Caco-2 (cell line): ENCODE measurements at regions not wholly inside any gene's neighbourhood (a gene's known extent, or its start where the extent isn't known, plus 50 kb on each side); places are given as distances from the start of the nearest gene placed in this dataset.

Source experiments
- BruUV-seq: library from RNA; stranded (reverse); fragments of 400-500 nt; replicated peaks from 2 replicates; lab custom pipeline; 2021; lab: Mats Ljungman, UMichigan
- CTCF ChIA-PET: fragments of 300-600 bp; sonication (Branson Sonifier 250); formaldehyde crosslinking; loops from one replicate; lab custom pipeline; 2022; ENCODE audit warnings: antibody characterized with exemption; lab: Charles Lee
- POLR2A ChIA-PET: fragments of 300-600 bp; sonication (Branson Sonifier 250); formaldehyde crosslinking; loops from one replicate; lab custom pipeline; 2022; ENCODE audit warnings: antibody characterized with exemption; lab: Charles Lee
- DNase-seq, 2 experiments: peaks; one replicate each; pipeline versions ENCODE4 v3.0.0 to v3.0.0-alpha.2; 2020 to 2022
- H3K27me3 ChIP-seq: replicated peaks from 2 replicates; pipeline ENCODE4 v1.6.0; 2011; ENCODE audit warnings: low read length; ENCODE audit not compliant: control insufficient read depth, insufficient read depth
- H3K36me3 ChIP-seq: 2 replicates; pipeline ENCODE4 v1.5.1; 2011; ENCODE audit warnings: low read length; ENCODE audit not compliant: control insufficient read depth, insufficient read depth
- H3K4me1 ChIP-seq: fragments of 250-450 bp; sonication (Bioruptor Pico); 2 replicates; pipeline ENCODE4 v1.5.1; 2020; ENCODE audit warnings: mild to moderate bottlenecking
- H3K4me3 ChIP-seq: 2 replicates; pipeline ENCODE4 v1.5.1; 2011; ENCODE audit warnings: low read depth, mild to moderate bottlenecking, control low read depth, low read length
- H3K9me3 ChIP-seq: fragments of 250-450 bp; sonication (Bioruptor Pico); 2 replicates; pipeline ENCODE4 v1.5.1; 2020; ENCODE audit warnings: mild to moderate bottlenecking, moderate library complexity
- H3K27ac Mint-ChIP-seq: one replicate; pipeline ENCODE4 v1.8.0; 2022; ENCODE audit warnings: mixed read lengths; ENCODE audit not compliant: unreplicated experiment
- H3K27me3 Mint-ChIP-seq: one replicate; pipeline ENCODE4 v1.8.0; 2022; ENCODE audit warnings: mixed read lengths; ENCODE audit not compliant: insufficient read depth, unreplicated experiment
- H3K36me3 Mint-ChIP-seq: one replicate; pipeline ENCODE4 v1.8.0; 2022; ENCODE audit warnings: mild to moderate bottlenecking, mixed read lengths; ENCODE audit not compliant: insufficient read depth, unreplicated experiment
- H3K4me1 Mint-ChIP-seq: one replicate; pipeline ENCODE4 v1.8.0; 2022; ENCODE audit warnings: low read depth, mixed read lengths; ENCODE audit not compliant: unreplicated experiment
- H3K4me3 Mint-ChIP-seq: one replicate; pipeline ENCODE4 v1.8.0; 2022; ENCODE audit warnings: mild to moderate bottlenecking, moderate library complexity, mixed read lengths; ENCODE audit not compliant: unreplicated experiment
- H3K9me3 Mint-ChIP-seq: one replicate; pipeline ENCODE4 v1.8.0; 2022; ENCODE audit warnings: mixed read lengths; ENCODE audit not compliant: unreplicated experiment
- CTCF ChIP-seq, 2 experiments: fragments of 200-600 bp in 1 of 2; IDR thresholded peaks; 1 replicate in 1 of 2; 2 replicates in 1 of 2; pipeline versions ENCODE4 v1.5.1 to v1.8.0; 2011 to 2022; ENCODE audit warnings: antibody characterized with exemption in 1 of 2, control low read depth in 1 of 2, inconsistent platforms in 1 of 2, low read depth in 1 of 2, low read length in 1 of 2, mild to moderate bottlenecking in 1 of 2, moderate library complexity in 1 of 2; ENCODE audit not compliant: insufficient read depth in 1 of 2, severe bottlenecking in 1 of 2, unreplicated experiment in 1 of 2
- intact Hi-C: fragments of 100-400 bp; cut with micrococcal nuclease; formaldehyde crosslinking; loops from one replicate; pipeline ENCODE4 v1.10.0; 2022; ENCODE audit not compliant: unreplicated experiment

GRCh38 chr22:49541693-49542230, 285.9 kb downstream of the BRD1 start:
- Mint-ChIP-seq H3K9me3 (peaks cover 1% of the 10 kb centered on the region), H3K36me3 (no peaks in the 10 kb centered on the region), H3K4me1 (peaks cover 6% of the 10 kb centered on the region), H3K27ac (no peak overlapping the region), H3K4me3 (no peak overlapping the region), H3K27me3 (no peaks in the 10 kb centered on the region)
- POLR2A ChIA-PET, result no interaction called here
- Histone ChIP-seq H3K27me3 (no peaks in the 10 kb centered on the region), H3K4me3 (no peak overlapping the region), H3K9me3 (no peaks in the 10 kb centered on the region), H3K4me1 (no peaks in the 10 kb centered on the region), H3K36me3 (no peaks in the 10 kb centered on the region)
- intact Hi-C loops, result loop anchor here (10.0 kb wide), 1 partner anchor 57 kb away; no protein-coding TSS in a partner anchor
- no peak for TF ChIP-seq CTCF (IDR thresholded peaks at IDR 0.05; ENCODE audit: insufficient read depth in 1 of 2, low read depth in 1 of 2, low read length in 1 of 2, severe bottlenecking in 1 of 2, unreplicated experiment in 1 of 2)
- BruUV-seq, result no TSS peak
- CTCF ChIA-PET, result no interaction called here
- DNase-seq, result no peak

GRCh38 chr22:49540913-49541692, 286.6 kb downstream of the BRD1 start:
- Histone ChIP-seq H3K4me1 (no peaks in the 10 kb centered on the region), H3K9me3 (no peaks in the 10 kb centered on the region), H3K36me3 (no peaks in the 10 kb centered on the region), H3K4me3 (no peak overlapping the region), H3K27me3 (no peaks in the 10 kb centered on the region)
- no peak overlapping the region for H3K4me3 Mint-ChIP-seq
- intact Hi-C loops, result loop anchor here (10.0 kb wide), 1 partner anchor 56 kb away; no protein-coding TSS in a partner anchor
- DNase-seq, result no peak
- CTCF ChIA-PET, result no interaction called here
- H3K36me3 Mint-ChIP-seq, result no peaks in the 10 kb centered on the region
- POLR2A ChIA-PET, result no interaction called here
- TF ChIP-seq CTCF (IDR thresholded peaks at IDR 0.05; ENCODE audit: insufficient read depth in 1 of 2, low read depth in 1 of 2, low read length in 1 of 2, severe bottlenecking in 1 of 2, unreplicated experiment in 1 of 2), result no peak
- H3K4me1 Mint-ChIP-seq, result peaks cover 2% of the 10 kb centered on the region
- BruUV-seq, result no TSS peak
- no peaks in the 10 kb centered on the region for H3K27me3 Mint-ChIP-seq
- H3K27ac Mint-ChIP-seq, result no peak overlapping the region
- no peaks in the 10 kb centered on the region for H3K9me3 Mint-ChIP-seq

- no peak for DNase-seq
- intact Hi-C loops, result loop anchor here (10.0 kb wide), 1 partner anchor 55 kb away; no protein-coding TSS in a partner anchor
- ChIA-PET CTCF (no interaction called here), POLR2A (no interaction called here)
- no peaks in the 10 kb centered on the region for H3K36me3 ChIP-seq
- no peaks in the 10 kb centered on the region for H3K4me1 ChIP-seq
- TF ChIP-seq CTCF (IDR thresholded peaks at IDR 0.05; ENCODE audit: insufficient read depth in 1 of 2, low read depth in 1 of 2, low read length in 1 of 2, severe bottlenecking in 1 of 2, unreplicated experiment in 1 of 2), result no peak
- Mint-ChIP-seq H3K4me1 (no peaks in the 10 kb centered on the region), H3K4me3 (no peak overlapping the region), H3K9me3 (no peaks in the 10 kb centered on the region), H3K36me3 (no peaks in the 10 kb centered on the region), H3K27me3 (no peaks in the 10 kb centered on the region), H3K27ac (no peak overlapping the region)
- no TSS peak for BruUV-seq
- H3K27me3 ChIP-seq, result no peaks in the 10 kb centered on the region
- H3K9me3 ChIP-seq, result no peaks in the 10 kb centered on the region
- H3K4me3 ChIP-seq, result no peak overlapping the region
Measured at GRCh38 chr22:49540084-49540912, 287.4 kb downstream of the BRD1 start.
